NCI-H1105 (cell line): ENCODE measurements at regions not wholly inside any gene's neighbourhood (a gene's known extent, or its start where the extent isn't known, plus 50 kb on each side); places are given as distances from the start of the nearest gene placed in this dataset.
"Not testable (repeated sequence)": the region's sequence is repeated elsewhere in the genome, so short reads cannot be mapped to it uniquely, and the experiment has no call there.

Source experiments
- DNase-seq: peaks from one replicate; lab custom pipeline; 2025; lab: John Stamatoyannopoulos, UW

DNA sequence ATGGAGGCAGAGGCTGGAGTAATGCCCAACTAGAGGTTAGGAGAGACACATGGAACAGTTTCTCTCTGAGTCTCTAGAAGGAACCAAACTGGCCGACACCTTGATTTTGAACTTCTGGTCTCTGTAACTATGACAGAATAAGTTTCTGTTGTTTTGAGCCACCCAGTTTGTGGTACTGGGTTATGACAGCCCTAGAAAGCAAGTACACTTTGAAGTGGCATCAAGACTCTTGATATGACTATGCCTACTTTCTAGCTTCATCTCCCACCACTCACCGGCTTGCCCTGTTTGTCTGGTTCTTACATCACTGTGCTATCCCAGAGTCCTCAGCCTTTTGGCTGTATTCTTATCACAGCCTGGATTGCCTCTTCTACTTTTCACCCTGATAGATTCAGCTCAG is 230.3 kb upstream of the USP24 start:
- DNase-seq = no peak

DNA sequence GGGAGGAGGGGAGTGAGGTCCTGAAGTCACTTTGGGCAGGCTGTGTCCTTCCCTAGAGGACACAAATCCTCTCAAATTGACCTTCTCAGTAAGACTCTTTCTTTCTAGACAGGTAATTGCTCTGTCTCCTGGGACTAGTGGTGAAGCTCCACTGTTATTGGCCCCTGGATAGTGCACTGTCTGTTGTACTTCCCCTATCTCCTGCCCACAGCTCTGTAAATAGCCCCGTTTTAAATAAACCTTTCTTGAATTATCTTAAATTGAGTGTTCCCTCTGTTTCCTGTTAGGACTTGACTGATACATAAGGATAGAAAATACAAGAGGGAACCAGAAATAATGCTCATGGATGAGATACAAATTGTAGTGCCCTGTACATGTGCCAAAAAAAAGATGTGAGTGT is 229.5 kb upstream of the USP24 start:
- no peak for DNase-seq

DNA sequence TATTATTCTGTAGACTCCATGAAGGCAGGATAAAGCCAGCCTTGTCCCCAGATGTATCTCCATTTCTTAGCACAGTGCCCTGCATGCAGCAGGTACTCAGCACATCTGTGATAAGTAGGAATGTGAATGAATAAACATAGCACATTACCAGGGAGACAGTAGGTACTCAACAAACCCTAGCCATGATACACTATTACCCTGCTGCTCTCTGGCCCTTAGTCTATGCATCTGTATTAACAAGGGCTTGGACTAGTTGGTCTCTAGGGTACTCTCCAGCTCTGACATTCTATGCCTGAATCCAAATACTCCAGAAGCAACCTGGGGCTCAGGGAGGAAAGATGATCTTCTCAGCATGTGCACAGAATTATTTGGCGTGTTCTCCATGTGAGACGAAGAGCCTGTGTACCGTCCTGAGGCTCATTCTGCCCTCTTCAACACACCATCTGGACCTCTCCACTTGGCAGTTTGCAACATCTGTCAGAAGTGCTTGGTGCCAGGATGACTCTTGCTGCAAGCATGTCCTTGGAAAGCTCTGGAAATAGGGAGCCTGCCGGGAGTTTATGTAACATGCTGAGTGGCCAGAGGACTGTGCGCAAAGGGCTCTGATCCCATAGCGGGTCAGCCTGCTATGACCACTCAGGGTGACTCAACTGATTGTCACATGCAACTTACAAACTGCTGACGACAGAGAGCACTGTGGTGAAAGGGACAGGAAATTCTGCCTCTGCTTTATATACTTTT is 228.2 kb upstream of the USP24 start:
- no peak for DNase-seq

DNA sequence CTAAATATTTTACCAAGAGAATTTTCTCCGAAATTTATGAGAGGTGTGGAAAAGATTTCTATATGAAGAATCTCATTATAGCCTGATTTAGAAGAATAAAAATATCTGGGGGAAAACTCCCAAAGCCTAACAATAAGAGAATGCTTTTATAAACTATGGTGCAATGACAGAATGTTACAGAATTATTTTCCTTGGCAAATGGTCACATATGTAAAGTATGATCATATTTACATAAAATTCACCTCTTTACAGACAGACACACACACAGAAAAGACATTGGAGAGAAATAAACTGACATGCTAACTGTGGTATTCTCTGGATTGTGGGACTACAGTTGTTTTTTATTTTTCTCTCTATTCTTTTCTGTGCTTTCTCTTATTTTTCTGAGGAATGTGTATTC is 226.3 kb upstream of the USP24 start:
- DNase-seq = no peak

GRCh38 chr1:55437692-55438091 is 222.5 kb upstream of the USP24 start:
- no peak for DNase-seq

- not testable (repeated sequence) for DNase-seq
Observed at GRCh38 chr1:55430720-55431119, 215.6 kb upstream of the USP24 start.

- not testable (repeated sequence) for DNase-seq
Observed at GRCh38 chr1:55430206-55430605, 215.0 kb upstream of the USP24 start.

GRCh38 chr1:55428944-55429931 is 214.1 kb upstream of the USP24 start:
- DNase-seq = no peak

DNA sequence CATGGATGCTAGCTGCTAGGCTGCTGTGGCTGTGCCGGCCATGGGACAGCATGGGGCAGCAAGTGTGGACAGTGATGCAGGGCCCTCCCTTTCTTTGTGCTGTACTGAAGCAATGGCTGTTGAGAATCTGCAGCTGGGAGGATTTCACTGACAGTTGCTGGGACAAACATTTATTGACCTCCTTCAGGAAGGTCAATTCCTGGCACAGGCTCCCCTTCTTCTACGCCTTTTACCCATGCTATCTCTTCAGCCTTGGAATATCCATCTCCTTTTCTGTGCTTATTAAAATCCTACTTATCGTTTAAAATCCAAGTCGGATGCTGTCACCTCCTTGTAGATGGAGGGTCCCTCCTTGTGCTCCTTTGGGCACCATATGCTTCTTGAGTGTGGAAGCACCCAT is 213.1 kb upstream of the USP24 start:
- no peak for DNase-seq

GRCh38 chr1:55427606-55428005 is 212.4 kb upstream of the USP24 start:
- DNase-seq = no peak

DNA sequence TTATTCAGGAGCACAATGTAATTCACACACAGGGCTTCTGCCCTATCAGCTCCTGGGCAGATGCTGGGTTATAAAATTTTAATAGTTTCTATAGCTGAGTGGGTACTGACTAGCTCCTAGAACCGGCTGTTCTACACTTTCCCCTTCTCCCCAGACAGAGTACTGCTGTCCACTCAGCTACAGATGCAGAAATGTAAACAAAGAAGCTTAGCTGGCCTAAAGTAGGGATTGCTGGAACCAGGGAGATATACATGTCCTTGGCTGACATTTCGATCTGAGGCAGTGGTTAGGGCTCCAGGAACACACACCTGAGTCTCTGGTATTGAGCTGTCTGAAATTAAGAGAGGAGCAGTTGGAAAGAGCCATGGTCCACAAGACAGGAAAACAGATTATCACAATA is 211.5 kb upstream of the USP24 start:
- DNase-seq = no peak

- no peak for DNase-seq
Observed at GRCh38 chr1:55426156-55426555, 211.0 kb upstream of the USP24 start.

DNA sequence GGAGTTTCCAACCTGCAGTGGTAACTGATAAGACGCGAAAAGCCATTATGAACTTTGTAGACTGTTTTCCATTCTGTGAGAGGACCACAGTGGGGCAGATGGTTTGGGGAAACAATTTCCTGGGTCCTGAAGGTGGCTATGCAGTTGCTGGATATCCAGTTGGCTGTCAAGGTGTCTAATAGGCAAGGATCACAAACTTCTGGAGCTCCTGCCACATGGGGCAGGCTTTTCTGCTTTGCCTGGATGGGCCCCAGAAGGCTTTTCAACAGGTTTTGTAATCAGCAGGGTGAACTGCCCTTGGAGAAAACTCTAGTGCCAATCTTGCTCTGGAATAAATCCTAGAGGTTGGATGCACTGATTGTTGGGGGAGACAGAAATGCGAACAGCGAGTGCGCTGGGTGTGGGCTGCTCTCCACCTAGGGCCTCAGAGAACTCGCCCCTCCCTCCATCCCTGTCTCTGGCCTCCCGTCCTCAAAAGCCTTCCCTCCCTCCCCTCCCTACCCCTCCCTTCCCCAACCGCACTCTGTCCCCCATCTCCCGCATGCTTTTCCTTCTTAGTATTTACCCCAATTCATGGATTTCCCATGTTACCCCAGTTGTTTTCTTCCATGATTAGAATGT is 210.3 kb upstream of the USP24 start:
- no peak for DNase-seq

- DNase-seq = no peak
Observed at GRCh38 chr1:55423376-55423775, 208.2 kb upstream of the USP24 start.

DNA sequence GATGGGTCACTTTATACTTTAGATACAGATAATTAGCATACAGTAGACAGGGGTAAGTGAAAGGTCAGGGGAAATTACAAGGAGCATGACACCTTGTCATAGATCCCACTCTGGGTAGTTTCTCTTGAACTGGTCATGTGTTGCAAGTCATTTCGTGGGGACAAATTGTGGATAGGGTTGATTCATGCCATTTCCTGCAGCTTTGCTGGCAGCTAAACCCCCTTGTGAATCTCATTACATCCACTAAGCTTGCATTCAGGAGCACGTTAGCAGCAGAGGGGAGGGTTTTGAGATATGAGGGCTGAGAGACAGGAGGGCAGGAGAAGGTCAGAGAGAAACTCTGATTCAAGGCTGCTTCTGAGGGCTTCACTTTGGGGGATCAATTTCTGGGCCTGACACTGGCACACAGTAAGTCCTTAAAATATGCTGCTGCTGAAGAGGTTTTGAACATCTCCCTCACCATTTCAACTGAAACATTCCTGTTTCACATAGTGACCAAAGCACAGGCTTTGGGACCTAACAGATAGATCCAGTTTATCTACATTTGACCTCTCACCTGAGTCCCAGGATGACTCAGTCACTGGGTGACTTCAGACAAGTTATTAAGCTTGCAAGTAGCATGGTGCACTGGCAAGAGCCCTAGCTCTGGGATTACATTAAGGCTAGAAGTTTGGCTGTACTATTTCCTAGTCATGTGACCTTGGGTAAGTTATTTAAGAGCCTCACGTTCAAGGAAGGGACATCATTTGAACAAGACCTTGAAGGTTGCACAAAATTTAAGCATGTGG is 206.0 kb upstream of the USP24 start:
- DNase-seq = no peak

DNA sequence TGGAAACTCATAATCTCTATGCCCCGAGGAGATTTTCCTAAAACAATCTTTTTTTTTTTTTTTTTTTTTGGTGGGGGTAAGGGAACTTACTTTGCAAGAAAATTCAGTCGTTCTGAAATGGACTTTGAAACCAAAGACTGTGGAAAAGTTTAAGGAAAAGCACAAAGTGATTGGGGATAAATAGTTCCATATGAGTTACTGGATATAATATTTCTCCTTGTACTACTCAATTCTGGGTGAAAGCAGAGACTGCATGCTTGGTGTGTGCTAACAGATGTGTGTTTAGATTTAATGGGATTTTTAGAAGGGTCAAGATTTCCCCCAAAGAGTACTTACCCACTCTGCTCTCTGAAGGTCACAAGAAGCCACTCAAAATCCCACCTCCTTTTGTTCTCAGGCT is 204.9 kb upstream of the USP24 start:
- DNase-seq = no peak

DNA sequence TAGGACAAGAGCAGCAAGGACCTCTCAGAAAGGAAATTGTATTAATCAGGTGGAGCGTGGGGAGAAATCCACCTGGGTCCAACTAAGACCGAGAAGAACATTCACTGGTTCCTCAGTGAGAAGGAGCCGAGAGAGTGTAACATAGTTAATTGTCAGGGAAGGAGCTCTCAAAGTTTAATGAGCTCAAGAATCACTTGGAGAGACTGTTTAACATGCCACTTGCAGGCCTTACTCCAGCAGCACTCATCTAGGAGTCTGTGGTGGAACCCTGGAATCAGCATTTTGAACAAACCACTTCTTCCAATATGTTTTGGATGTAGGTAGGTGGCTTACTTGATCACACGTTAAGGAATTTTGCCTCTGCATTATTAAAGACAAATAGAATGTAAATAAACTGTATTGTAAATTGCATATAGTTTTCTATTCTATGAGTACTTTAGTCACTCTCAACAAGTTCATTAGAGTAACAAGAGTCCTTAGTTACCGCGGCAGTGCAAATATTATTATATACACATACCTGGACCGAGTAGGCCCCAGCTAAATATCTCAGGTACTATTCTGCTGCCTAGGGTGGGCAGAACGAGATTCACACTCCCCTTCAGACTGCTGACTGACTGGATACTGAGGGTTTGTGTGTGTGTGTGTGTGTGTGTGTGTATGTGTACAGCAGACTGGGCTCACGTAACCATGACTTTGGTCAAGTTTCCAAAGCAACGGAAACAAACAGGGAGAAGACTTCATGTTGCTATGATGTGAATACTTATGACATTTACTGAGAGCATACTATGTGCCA is 203.2 kb upstream of the USP24 start:
- DNase-seq = no peak

GRCh38 chr1:55416164-55416842 is 201.1 kb upstream of the USP24 start:
- no peak for DNase-seq

DNA sequence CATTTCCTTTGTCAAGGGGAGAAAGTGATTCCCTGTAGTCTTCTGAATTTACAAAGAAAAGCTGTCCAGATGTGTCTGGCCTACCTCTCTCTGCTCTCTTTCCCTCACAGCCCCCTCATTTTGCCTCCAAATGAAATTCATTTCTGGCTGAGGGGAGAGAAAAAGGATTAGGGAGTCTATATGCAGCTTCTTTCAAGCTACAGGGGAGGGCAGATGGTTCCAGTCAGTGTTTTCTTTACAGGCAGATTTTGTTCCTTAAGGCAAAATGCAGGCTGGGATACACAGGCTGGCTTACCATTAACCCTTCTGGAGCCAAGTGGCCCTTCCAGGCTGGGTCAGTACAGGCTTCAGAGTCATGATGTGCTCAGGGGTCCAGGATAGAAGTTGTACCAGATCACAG is 198.1 kb upstream of the USP24 start:
- DNase-seq = no peak

DNA sequence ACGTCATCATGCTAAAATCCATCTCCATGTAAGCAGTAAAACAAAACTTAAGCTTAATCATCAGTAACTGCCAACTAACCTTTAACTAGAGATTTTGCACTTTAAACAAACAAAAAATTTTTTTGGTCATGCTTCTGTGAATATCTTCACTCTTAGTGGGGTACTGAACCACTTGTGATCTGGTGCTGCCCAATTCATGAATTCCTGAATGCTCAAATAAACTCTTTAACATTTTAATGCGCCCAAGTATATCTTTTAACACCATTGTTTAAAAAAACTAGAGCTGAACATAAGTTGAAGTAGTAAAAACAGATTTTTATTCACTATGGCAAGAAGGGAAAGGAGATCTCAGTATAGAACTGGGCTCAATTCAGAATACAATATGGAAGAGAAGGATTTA is 196.9 kb upstream of the USP24 start:
- no peak for DNase-seq
